HG02938 (cell line): ENCODE measurements at regions not wholly inside any gene's neighbourhood (a gene's known extent, or its start where the extent isn't known, plus 50 kb on each side); places are given as distances from the start of the nearest gene placed in this dataset.

Experiments used
- ATAC-seq: cut with Tn5 transposase; IDR thresholded peaks from one replicate; pipeline ENCODE4 v1.9.1; 2021; ENCODE audit warnings: mild to moderate bottlenecking, moderate library complexity; ENCODE audit not compliant: unreplicated experiment

- no peak for ATAC-seq
These were observed 57.7 kb upstream of the PTPRT start for GRCh38 chr20:43247361-43247760.

GRCh38 chr20:43244647-43245046 lies 54.9 kb upstream of the PTPRT start:
- no peak for ATAC-seq

GRCh38 chr20:43243672-43244269 lies 54.1 kb upstream of the PTPRT start:
- no peak for ATAC-seq

GRCh38 chr20:43241057-43241702 lies 51.5 kb upstream of the PTPRT start:
- ATAC-seq = no peak
